ENCODE measurements at regions not wholly inside any gene's neighbourhood (a gene's known extent, or its start where the extent isn't known, plus 50 kb on each side); places are given as distances from the start of the nearest gene placed in this dataset.

DNA sequence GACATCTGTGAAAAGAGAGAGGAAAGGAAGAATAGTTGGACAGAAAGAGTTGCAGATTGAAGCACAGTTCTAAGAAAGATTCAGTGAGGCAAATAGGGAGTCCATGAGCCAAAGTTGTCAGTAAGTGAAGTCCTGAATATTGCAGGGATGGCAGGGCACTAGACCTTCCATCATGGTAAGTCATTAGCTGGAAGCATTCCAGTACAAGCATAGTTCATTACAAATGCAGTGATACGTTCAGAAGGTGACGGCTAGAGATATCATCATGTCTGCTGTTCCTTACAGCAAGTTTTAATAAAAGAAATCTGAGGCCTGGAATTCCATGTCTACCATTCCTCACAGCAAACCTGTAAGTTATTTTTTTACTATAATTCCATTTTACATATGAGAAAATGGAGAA is 720.1 kb downstream of the GBE1 start:
- DNase-seq: no peak

GRCh38 chr3:81040107-81040506 is 721.3 kb downstream of the GBE1 start:
- no peak for DNase-seq

DNA sequence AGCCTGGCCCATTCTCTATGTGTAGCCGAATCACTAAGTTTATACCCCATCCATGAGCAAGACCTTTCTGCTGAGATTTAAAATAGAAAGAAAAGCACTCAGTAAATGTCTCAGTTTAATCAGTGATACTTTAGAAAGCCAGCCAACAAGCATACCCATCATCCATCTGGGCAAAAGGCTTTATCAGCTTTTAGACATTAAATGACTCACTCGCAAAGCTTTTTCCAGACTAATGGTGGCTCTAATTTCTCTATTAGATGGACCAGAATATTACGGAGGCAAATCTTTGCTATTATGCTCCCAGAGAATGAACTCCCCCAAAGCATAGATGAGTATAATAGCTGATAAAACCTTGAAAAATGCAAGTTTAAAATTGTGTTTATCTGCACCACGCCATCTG is 727.8 kb downstream of the GBE1 start:
- no peak for DNase-seq

DNA sequence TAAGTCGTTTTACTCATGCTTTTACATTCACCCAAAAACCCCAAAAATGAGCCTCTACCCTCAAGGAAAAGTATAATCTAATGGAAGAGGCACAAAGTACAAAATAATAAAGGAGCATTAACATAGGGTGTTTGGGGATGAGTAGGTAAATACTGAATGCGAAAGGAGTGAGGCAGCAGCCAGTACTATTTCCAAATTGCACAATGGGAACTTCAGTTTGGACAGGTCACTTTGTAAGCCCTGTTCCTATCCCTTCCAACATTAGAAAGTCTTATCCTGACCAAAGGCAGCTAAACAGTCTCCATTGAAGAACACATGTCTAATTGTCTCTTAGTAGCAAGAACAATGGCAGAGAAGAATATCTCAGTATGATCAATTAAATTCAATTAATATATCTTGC is 728.3 kb downstream of the GBE1 start:
- no peak for DNase-seq

DNA sequence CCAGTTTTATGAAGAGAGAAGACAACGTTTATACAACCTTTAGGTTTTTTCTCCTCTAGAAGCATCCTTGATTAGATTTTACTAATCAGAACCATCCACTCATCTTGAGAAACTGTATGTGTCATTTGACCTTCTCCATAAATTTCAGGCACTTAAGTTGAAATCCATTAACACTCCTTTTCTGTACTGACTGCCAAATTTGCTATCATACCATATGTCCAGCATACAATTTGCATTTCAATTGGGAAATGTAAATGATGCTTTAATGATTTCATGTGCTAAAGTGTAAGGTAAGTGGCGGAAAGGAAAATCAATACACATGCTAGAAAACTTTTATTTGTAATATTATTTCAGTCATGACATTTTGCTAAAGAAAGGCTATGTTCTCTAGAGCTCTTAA is 731.6 kb downstream of the GBE1 start:
- DNase-seq: no peak

GRCh38 chr3:81027344-81027743 is 734.1 kb downstream of the GBE1 start:
- no peak for DNase-seq

DNA sequence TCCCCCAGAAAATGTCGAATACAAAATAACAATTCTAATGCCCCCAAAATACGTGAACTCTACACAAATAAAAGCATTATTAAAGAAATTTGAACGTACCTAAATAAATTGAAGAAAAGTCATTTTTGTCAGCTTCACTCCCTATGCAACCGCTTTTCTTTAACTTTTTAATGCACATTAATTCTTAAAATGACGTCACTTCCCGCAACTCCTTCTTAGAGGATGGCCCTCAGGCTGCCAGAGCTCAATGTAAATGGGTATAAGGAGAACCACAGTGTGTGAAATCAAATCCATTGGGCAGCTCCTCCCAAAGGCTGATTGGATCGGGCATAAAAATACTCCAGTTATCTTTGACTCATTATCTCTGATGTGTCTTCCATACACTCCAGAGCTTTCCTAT is 736.9 kb downstream of the GBE1 start:
- no peak for DNase-seq

- DNase-seq: no peak
Observed at GRCh38 chr3:81022339-81022738, 739.1 kb downstream of the GBE1 start.

GRCh38 chr3:81013360-81013759 is 748.1 kb downstream of the GBE1 start:
- no peak for DNase-seq

- no peak for DNase-seq
Observed at GRCh38 chr3:81005992-81006391, 755.5 kb downstream of the GBE1 start.

- DNase-seq: no peak
Observed at GRCh38 chr3:81003817-81004216, 757.6 kb downstream of the GBE1 start.

DNA sequence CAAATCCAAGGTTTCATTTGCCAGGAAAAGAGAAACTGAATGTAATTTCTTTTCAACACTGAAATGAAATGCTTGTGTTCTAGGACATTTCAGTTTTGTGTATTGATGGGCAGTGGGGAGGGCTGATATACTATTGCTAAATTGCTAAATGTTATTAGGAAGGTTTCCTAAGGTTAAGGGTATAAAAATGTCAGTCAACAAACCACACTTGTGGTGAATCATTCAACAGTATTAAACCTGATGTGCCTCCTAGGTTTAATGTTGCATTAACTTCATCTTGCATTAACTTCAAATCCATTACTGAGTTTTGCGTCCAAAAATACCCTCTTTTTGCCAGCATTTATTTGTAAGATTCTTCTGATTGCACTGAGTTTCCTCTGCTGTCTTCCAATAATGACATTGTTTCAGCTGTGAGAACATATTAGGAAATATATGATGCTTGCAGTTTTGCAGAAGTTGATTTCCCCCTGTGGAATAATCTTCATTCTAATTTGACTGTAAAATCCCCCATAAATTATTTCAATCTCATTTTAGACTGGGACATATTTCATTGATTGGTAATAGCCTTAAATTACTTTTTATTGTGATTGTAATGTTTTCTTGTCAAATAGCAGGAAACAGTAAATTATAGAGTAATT is 758.3 kb downstream of the GBE1 start:
- DNase-seq: no peak

DNA sequence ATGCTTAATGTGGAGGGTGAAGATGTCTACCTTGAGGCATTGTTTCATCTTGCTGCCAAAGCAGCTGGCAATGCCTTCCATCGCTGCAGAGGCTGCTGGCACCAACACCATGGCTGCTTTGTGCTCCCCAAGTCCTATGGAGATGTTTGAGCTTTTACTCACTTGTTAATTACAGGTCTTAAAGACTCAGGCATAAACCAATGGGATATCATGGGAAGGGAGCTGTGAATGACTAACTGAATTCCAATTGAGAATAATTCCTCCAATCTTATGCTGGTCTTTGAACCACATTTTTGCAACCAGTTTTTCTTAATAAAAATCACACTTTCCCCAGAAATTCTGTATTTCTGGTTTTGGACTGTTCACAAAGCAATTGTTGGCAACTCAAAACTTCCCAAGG is 762.0 kb downstream of the GBE1 start:
- DNase-seq: no peak

DNA sequence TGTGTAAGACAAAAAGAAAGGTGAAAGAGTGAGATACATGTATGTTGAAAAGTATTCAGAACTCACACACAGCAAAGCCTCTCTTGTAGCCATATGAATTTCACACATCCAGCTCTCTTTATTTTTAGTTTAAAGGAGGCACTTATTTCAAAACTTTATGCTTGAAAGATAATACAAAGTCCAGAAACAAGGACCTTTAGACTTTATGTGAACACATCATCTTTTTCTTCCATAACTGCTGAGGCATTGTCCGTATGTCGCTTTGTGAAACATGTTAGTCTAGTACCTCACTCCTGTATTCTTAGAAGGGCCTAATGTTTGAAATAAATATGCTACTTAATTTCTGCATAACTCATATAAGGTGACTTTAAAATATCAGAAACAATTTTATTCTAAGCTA is 763.4 kb downstream of the GBE1 start:
- no peak for DNase-seq

DNA sequence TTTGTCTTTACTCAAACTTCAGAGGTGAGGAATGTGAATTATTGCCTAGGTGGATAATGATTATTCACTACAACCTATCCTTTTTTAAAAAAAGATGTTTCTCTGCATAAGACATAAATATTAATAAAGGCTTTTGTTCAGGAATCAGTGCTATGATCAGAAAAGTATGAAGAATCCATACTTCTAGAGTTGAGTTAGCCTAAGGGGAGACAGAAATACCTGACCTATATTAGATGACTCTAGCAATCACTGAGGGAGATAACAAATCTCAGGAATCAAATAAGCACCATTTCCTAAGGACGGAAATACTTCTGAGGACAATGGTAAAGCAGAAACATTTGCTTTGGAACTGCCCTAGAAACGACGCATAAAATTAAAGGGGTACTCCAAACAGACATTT is 763.8 kb downstream of the GBE1 start:
- no peak for DNase-seq

DNA sequence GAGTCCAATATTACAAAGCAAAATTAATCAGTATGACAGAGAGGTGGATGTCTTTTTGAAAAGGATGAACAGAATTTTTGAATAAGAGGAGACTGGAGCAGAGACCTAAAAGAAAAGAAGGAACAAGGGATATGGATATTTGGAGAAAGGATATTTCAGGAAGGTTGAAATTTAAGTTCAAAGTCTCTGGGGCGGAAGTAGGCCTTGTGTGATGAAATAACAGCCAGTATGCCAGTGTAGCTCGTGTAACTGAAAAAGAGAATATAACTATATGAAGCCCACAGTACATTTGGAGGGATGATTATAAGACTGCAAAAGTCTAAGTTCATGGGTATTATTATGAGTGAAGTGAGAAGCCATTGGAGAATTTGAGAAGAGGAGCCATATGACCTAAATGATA is 766.7 kb downstream of the GBE1 start:
- no peak for DNase-seq

GRCh38 chr3:80994085-80994665 is 767.3 kb downstream of the GBE1 start:
- DNase-seq: no peak

DNA sequence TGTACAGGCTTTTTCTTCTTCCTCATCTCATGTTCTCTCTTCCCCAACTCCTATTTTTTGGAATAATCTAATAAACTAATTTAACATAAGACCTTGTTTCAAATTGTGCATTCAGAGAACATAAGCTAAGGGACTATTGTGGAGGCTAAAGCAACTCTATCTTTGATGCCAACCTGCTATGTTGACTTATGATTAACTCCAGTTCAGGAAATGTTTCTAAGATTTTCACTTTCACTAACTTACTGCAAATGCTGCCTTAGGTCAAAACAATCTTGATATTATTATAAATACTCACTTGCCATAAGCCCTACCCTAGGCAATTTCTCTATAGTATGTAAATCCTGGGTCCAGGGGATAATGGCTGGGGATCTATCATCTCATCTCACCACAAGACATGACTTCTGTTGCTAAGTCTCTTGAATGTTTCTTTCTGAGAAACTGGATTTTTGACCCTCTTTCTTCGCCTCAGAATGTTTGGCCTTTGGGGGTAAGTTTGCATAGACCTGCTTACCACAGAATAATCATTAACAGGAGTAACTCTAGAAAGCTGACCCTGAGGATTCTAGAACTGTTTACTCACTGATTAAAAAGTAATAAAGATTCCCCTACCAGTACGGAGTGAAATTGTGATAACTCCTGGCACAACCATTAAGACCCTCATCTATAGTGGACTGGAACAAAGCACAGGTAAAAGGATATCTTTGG is 768.1 kb downstream of the GBE1 start:
- no peak for DNase-seq

GRCh38 chr3:80983753-80984152 is 777.7 kb downstream of the GBE1 start:
- DNase-seq: no peak

GRCh38 chr3:80978216-80978969 is 783.1 kb downstream of the GBE1 start:
- DNase-seq: no peak

DNA sequence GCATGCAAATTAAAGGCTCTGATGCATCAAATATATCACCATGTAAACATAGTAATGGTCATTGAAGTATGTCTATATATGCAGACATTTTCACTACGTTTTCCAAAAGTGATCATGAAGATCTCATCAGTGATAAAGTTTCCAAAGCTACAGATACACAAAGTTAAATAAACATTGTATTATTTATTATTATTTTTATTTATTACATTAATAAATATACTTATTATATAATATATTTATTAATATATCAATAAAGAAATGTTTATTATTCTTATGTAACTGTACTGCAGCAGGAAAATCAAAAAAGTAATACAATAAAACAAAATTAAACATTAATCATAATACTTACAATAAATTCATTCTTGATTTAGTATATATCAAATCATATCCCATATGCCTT is 791.2 kb downstream of the GBE1 start:
- DNase-seq: no peak

DNA sequence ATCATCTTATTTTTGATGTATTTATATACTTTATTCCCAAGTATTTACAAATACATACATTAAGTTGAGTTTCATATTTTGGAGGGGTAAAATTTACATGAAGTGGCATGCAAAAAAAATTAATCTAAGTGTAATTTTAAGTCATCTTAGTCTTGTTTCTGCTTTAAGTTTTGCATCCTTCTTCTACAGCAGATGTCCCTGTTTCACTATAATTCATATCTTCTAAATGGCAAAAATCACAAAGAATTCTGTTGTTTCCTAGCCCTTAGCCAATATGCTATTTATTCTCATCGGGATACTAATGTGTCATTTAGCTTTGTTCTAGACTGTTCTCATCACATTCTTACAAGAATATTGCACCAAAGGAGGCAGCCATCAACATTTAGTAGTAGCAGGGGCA is 831.9 kb downstream of the GBE1 start:
- DNase-seq: no peak

- DNase-seq: no peak
Observed at GRCh38 chr3:80914854-80915253, 846.6 kb downstream of the GBE1 start.

DNA sequence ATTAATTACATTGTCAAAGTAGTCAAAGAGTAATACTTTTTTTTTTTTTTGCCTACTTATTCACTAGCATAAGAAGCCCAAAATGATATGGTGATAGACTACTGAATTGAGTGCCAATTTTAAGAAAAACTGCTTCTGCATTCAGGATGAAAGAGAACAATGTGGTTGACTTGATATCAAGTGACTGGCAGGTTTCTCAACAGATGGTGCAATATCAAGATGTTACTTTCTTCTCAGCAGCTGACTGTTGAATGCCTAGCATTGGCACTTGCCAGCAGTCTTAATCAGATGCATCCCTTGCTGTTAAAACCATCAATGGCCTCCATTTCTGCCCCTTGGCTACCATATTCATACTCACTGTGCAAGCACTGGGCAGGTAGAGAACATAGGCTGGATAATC is 863.2 kb downstream of the GBE1 start:
- no peak for DNase-seq

Data from NCI-H187 treated with DMSO at 0.1 percent for 48 hours (cell line).